Activated B cell treated with CpG ODN at 0.5 μM for 24 hours (primary cell): ENCODE measurements at regions not wholly inside any gene's neighbourhood (a gene's known extent, or its start where the extent isn't known, plus 50 kb on each side); places are given as distances from the start of the nearest gene placed in this dataset.
A peak's percentile ranks its signal among the peaks of the same experiment; 100 is the strongest.

ENCODE experiments used
- ATAC-seq: fragments of 200-7000 bp; cut with Tn5 transposase; one replicate; pipeline ENCODE4 v1.10.0; 2021; ENCODE audit warnings: low read depth, mild to moderate bottlenecking, moderate library complexity
- CTCF ChIA-PET: fragments of 350-600 bp; sonication (Branson Sonifier 250); formaldehyde crosslinking; loops from one replicate; lab custom pipeline; 2021; ENCODE audit warnings: antibody characterized with exemption; lab: Charles Lee
- POLR2A ChIA-PET: fragments of 350-600 bp; sonication (Branson Sonifier 250); formaldehyde crosslinking; loops from one replicate; lab custom pipeline; 2021; ENCODE audit warnings: antibody characterized with exemption; lab: Charles Lee
- DNase-seq: peaks from one replicate; pipeline ENCODE4 v3.0.0; 2022
- H3K27ac Mint-ChIP-seq: one replicate; pipeline ENCODE4 v1.8.0; 2020; ENCODE audit warnings: mixed read lengths
- H3K27me3 Mint-ChIP-seq: one replicate; pipeline ENCODE4 v1.8.0; 2021; ENCODE audit warnings: mixed read lengths
- H3K36me3 Mint-ChIP-seq: one replicate; pipeline ENCODE4 v1.8.0; 2021; ENCODE audit warnings: low read depth, mixed read lengths
- H3K4me1 Mint-ChIP-seq: one replicate; pipeline ENCODE4 v1.8.0; 2021; ENCODE audit warnings: mixed read lengths
- H3K4me3 Mint-ChIP-seq: one replicate; pipeline ENCODE4 v1.8.0; 2020; ENCODE audit warnings: mild to moderate bottlenecking, mixed read lengths
- H3K9me3 Mint-ChIP-seq: one replicate; pipeline ENCODE4 v1.8.0; 2020; ENCODE audit warnings: mixed read lengths
- intact Hi-C: fragments of 100-400 bp; cut with micrococcal nuclease; formaldehyde crosslinking; loops from one replicate; pipeline ENCODE4 v1.15.1; 2024
- TF ChIP-seq, protein P1 (sequence below): fragments of 200-600 bp; IDR thresholded peaks from one replicate; pipeline ENCODE4 v1.8.0; 2022; ENCODE audit warnings: antibody characterized with exemption, mild to moderate bottlenecking

GRCh38 chr15:81604713-81605112 lies 230.7 kb upstream of the TMC3 start:
- ChIA-PET POLR2A (no interaction called here), CTCF (no interaction called here)
- H3K4me1 Mint-ChIP-seq = no peaks in the 10 kb centered on the region
- TF ChIP-seq, protein P1, sequence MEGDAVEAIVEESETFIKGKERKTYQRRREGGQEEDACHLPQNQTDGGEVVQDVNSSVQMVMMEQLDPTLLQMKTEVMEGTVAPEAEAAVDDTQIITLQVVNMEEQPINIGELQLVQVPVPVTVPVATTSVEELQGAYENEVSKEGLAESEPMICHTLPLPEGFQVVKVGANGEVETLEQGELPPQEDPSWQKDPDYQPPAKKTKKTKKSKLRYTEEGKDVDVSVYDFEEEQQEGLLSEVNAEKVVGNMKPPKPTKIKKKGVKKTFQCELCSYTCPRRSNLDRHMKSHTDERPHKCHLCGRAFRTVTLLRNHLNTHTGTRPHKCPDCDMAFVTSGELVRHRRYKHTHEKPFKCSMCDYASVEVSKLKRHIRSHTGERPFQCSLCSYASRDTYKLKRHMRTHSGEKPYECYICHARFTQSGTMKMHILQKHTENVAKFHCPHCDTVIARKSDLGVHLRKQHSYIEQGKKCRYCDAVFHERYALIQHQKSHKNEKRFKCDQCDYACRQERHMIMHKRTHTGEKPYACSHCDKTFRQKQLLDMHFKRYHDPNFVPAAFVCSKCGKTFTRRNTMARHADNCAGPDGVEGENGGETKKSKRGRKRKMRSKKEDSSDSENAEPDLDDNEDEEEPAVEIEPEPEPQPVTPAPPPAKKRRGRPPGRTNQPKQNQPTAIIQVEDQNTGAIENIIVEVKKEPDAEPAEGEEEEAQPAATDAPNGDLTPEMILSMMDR = no peak
- H3K9me3 Mint-ChIP-seq = peaks cover 13% of the 10 kb centered on the region
- H3K36me3 Mint-ChIP-seq = no peaks in the 10 kb centered on the region
- intact Hi-C loops = no loop called here
- no peaks in the 10 kb centered on the region for H3K27me3 Mint-ChIP-seq
- DNase-seq (no peak), ATAC-seq (no peak)
- H3K4me3 Mint-ChIP-seq = no peak overlapping the region
- no peak overlapping the region for H3K27ac Mint-ChIP-seq

GRCh38 chr15:81596159-81596865 lies 222.3 kb upstream of the TMC3 start:
- ChIA-PET POLR2A (no interaction called here), CTCF (no interaction called here)
- Mint-ChIP-seq H3K9me3 (peaks cover 8% of the 10 kb centered on the region), H3K36me3 (peaks cover 1% of the 10 kb centered on the region), H3K27ac (peak overlapping the region; percentile 46), H3K27me3 (no peaks in the 10 kb centered on the region), H3K4me1 (peaks cover 28% of the 10 kb centered on the region), H3K4me3 (peak overlapping the region; percentile 39)
- intact Hi-C loops = no loop called here
- TF ChIP-seq, protein P1 = no peak
- no peak for ATAC-seq
- DNase-seq = no peak

DNA sequence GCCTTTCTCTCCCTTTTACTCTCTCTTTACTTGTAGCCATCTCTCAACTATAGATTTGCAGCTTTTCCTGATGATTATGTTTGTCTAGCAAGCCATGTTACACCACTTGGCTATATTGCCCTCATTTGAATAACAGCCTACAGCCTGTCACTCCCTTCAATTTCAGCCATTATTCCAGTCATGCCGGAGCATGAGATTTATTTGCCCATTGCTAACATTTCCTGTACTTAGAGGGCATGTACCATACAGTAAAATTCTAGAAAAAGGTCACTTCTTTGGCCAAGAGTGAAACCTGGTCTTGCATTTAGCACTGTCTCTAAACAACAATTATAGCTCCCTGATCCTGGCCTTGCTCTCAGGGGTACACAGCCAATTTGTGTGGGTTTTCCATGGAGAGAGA lies 221.7 kb upstream of the TMC3 start:
- CTCF ChIA-PET = no interaction called here
- Mint-ChIP-seq H3K36me3 (peaks cover 1% of the 10 kb centered on the region), H3K27ac (peak overlapping the region; percentile 46), H3K4me1 (peaks cover 28% of the 10 kb centered on the region), H3K27me3 (no peaks in the 10 kb centered on the region), H3K9me3 (peaks cover 7% of the 10 kb centered on the region), H3K4me3 (peak overlapping the region; percentile 39)
- DNase-seq (no peak), ATAC-seq (no peak)
- POLR2A ChIA-PET = no interaction called here
- intact Hi-C loops = no loop called here
- TF ChIP-seq, protein P1 = no peak

DNA sequence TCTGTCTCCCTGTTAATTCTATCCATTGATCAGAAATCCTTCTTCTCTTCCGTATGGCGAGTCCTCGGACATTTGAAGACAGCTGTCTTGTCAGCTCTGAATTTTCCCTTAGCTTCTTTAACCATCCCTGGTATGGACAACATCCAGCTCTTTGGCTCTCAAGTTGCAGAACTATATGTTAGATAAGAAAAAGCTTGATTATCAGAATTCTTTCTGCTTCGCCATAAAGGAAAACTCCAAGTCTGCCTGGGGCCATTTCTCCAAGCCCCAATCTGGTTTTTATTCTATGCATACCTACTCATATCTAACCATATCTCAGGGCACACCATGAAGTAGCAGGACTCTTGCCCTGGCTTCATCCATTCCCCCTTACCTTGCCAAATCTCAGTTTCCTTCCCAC lies 215.7 kb upstream of the TMC3 start:
- H3K9me3 Mint-ChIP-seq = peaks cover 6% of the 10 kb centered on the region
- DNase-seq = no peak
- no peaks in the 10 kb centered on the region for H3K27me3 Mint-ChIP-seq
- H3K36me3 Mint-ChIP-seq = no peaks in the 10 kb centered on the region
- no peak overlapping the region for H3K27ac Mint-ChIP-seq
- no peak for ATAC-seq
- no peak overlapping the region for H3K4me3 Mint-ChIP-seq
- H3K4me1 Mint-ChIP-seq = peaks cover 6% of the 10 kb centered on the region
- POLR2A ChIA-PET = no interaction called here
- intact Hi-C loops = no loop called here
- CTCF ChIA-PET = no interaction called here
- TF ChIP-seq, protein P1 = no peak

DNA sequence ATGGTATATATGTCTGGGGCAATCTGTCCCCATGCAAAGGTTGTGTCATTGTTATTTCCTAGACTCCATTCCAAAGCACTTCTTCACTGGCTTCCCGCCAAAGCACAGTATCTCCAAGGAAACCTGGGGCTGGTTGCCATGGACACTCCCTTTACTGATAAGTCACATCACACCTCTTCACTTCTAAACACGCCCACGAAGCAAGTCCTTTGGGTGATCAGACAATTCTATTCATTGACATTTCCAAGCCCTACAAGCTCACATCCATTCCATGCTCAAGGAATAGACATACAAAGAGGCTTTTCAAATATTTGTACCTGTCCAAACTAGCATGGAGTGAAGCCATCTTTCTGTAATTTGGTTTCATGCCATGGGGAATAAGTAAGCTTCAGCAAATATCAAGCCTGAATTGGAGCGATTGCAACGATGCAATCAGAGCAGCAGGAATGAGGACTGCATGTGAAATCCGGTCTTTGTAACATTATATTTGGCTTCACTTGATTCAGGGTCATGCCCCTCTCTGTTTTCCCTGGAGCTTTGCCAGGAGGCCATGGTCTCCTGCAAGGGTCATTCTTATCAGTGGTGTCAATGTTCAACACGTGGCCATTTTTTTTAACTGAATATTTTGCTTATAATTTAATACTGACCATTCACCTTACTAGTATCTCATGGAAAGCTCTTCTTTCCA lies 201.6 kb upstream of the TMC3 start:
- H3K36me3 Mint-ChIP-seq = no peaks in the 10 kb centered on the region
- POLR2A ChIA-PET = no interaction called here
- no peak overlapping the region for H3K27ac Mint-ChIP-seq
- H3K27me3 Mint-ChIP-seq = peaks cover 16% of the 10 kb centered on the region
- no peak overlapping the region for H3K4me3 Mint-ChIP-seq
- no peaks in the 10 kb centered on the region for H3K9me3 Mint-ChIP-seq
- CTCF ChIA-PET = no interaction called here
- TF ChIP-seq, protein P1 = no peak
- no peaks in the 10 kb centered on the region for H3K4me1 Mint-ChIP-seq
- ATAC-seq (no peak), DNase-seq (no peak)
- intact Hi-C loops = no loop called here
